Mesendoderm (in vitro differentiated cells): ENCODE measurements at regions not wholly inside any gene's neighbourhood (a gene's known extent, or its start where the extent isn't known, plus 50 kb on each side); places are given as distances from the start of the nearest gene placed in this dataset. TPM values are rescaled to one million over a fixed set of nuclear protein-coding genes. Genes with fewer than 3 reads are reported as not detected.
"Not testable (repeated sequence)": the region's sequence is repeated elsewhere in the genome, so short reads cannot be mapped to it uniquely, and the experiment has no call there.

Experiments
- DNase-seq: peaks from one replicate; pipeline ENCODE4 v3.0.0; 2013
- H2AK5ac ChIP-seq: 2 replicates; pipeline ENCODE4 v1.6.1; 2013; ENCODE audit warnings: low read length, inconsistent platforms
- H2BK120ac ChIP-seq: 2 replicates; pipeline ENCODE4 v1.6.1; 2013; ENCODE audit warnings: low read depth, mild to moderate bottlenecking, low read length, moderate library complexity, mixed read lengths
- H2BK15ac ChIP-seq: replicated peaks from 2 replicates; pipeline ENCODE4 v1.6.1; 2013; ENCODE audit warnings: low read depth, mild to moderate bottlenecking, moderate library complexity
- H2BK5ac ChIP-seq: 2 replicates; pipeline ENCODE4 v1.6.1; 2013; ENCODE audit warnings: low read length, inconsistent platforms
- H3K18ac ChIP-seq: 2 replicates; pipeline ENCODE4 v1.6.1; 2013; ENCODE audit warnings: mild to moderate bottlenecking, low read length, mixed read lengths
- H3K23ac ChIP-seq: one replicate; pipeline ENCODE4 v1.6.1; 2013; ENCODE audit warnings: low read length
- H3K27ac ChIP-seq: 2 replicates; pipeline ENCODE4 v1.5.1; 2013; ENCODE audit warnings: low read depth, mild to moderate bottlenecking, inconsistent platforms, low read length, moderate library complexity
- H3K27me3 ChIP-seq: 2 replicates; pipeline ENCODE4 v1.6.1; 2013; ENCODE audit warnings: low read length, control low read depth, mild to moderate bottlenecking, inconsistent platforms; ENCODE audit not compliant: insufficient read depth, poor library complexity
- H3K36me3 ChIP-seq: 2 replicates; pipeline ENCODE4 v1.6.1; 2013; ENCODE audit warnings: low read length, inconsistent platforms; ENCODE audit not compliant: control insufficient read depth, insufficient read depth
- H3K4ac ChIP-seq: one replicate; pipeline ENCODE4 v1.6.1; 2013; ENCODE audit warnings: low read depth, mild to moderate bottlenecking, low read length, moderate library complexity
- H3K4me1 ChIP-seq: 2 replicates; pipeline ENCODE4 v1.6.1; 2013; ENCODE audit warnings: low read depth, low read length, inconsistent platforms; ENCODE audit not compliant: control insufficient read depth
- H3K4me2 ChIP-seq: 2 replicates; pipeline ENCODE4 v1.6.1; 2013; ENCODE audit warnings: low read length
- H3K4me3 ChIP-seq: 2 replicates; pipeline ENCODE4 v1.5.1; 2013; ENCODE audit warnings: mild to moderate bottlenecking, low read length
- H3K56ac ChIP-seq: one replicate; pipeline ENCODE4 v1.6.1; 2013; ENCODE audit warnings: low read length
- H3K79me1 ChIP-seq: 2 replicates; pipeline ENCODE4 v1.6.1; 2013; ENCODE audit warnings: low read length, inconsistent platforms
- H3K79me2 ChIP-seq: 2 replicates; pipeline ENCODE4 v1.6.1; 2013; ENCODE audit warnings: mild to moderate bottlenecking, low read length; ENCODE audit not compliant: control insufficient read depth, insufficient read depth
- H3K9ac ChIP-seq: 2 replicates; pipeline ENCODE4 v1.6.1; 2013; ENCODE audit warnings: low read length, inconsistent platforms
- H4K5ac ChIP-seq: one replicate; pipeline ENCODE4 v1.6.1; 2013; ENCODE audit warnings: low read length
- H4K8ac ChIP-seq: one replicate; pipeline ENCODE4 v1.6.1; 2013; ENCODE audit warnings: low read depth, mild to moderate bottlenecking, control low read depth, low read length, moderate library complexity
- WGBS: extraction: QIAGEN DNeasy Blood & Tissue Kit; methylation state at CpG from one replicate; pipeline ENCODE4 v1.1.7; 2013; ENCODE audit warnings: low lambda C conversion rate, missing lambda C conversion rate; ENCODE audit not compliant: insufficient coverage; ENCODE audit errors: extremely low coverage; 5-methylcytosine and 5-hydroxymethylcytosine counted together
- small RNA-seq: library from polyadenylated mRNA; stranded (forward); fragments of <200 nt; extraction: miRNeasy Mini kit (QIAGEN cat#:217004); gene quantifications from one replicate; pipeline ENCODE3, GENCODE V24; 2013; ENCODE audit not compliant: insufficient read depth

DNA sequence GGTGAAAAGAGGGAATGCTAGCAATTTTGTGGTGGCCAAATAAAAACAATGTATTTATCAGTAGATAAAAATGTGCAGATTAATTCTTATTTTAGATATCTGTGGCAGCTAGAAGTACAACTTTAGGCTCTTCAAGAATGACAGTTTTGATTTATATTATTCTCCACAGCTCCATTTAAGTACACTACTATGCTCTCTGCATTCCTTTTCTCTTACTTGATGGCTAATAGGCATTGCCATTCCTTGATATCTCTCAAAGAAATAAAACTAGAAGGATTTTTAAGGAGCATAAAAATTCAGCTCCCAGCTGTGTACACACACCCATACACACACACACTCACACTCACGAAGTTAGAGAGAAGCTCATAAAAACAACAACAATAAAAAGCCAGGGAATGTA, 59.4 kb upstream of the H2AZ1 start:
- H3K36me3 ChIP-seq = no peaks in the 10 kb centered on the region

DNA sequence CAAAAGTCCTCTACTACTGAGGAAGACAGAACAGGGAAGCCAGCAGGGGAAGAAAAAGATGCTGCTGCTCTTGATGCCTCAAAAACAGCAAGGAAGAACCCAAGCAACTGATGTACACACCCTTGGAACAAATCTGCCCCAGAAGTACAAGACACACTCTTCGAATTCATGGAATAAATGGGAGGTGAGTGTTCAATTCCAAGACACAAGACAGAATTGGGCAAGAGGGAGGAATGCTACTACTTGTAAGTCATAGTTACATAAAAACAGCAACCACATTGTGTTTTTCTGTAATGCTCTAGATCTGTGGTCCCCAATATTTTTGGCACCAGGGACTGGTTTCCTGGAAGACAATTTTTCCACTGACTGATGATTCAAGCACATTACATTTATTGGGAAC, 58.0 kb upstream of the H2AZ1 start:
- H2BK120ac ChIP-seq = no peak overlapping the region
- no peaks in the 10 kb centered on the region for H3K79me1 ChIP-seq
- H3K36me3 ChIP-seq = no peaks in the 10 kb centered on the region
- H3K18ac ChIP-seq = no peak overlapping the region
- H3K27ac ChIP-seq = no peak overlapping the region
- no peak overlapping the region for H3K9ac ChIP-seq
- H3K4me2 ChIP-seq = no peak overlapping the region
- H4K5ac ChIP-seq = no peak overlapping the region
- no peaks in the 10 kb centered on the region for H3K4me1 ChIP-seq
- no peak overlapping the region for H2BK15ac ChIP-seq
- H3K23ac ChIP-seq = no peak overlapping the region
- no CpG with 5 or more reads among the region's 1 CpG for WGBS
- no peak overlapping the region for H2BK5ac ChIP-seq
- H2AK5ac ChIP-seq = no peak overlapping the region
- no peak for DNase-seq
- no peak overlapping the region for H3K4me3 ChIP-seq
- no peaks in the 10 kb centered on the region for H3K27me3 ChIP-seq
- H4K8ac ChIP-seq = no peak overlapping the region
- no peak overlapping the region for H3K56ac ChIP-seq
- no peak overlapping the region for H3K4ac ChIP-seq
- H3K79me2 ChIP-seq = no peaks in the 10 kb centered on the region

More for the DNA sequence above, 59.4 kb upstream of the H2AZ1 start:
- no peaks in the 10 kb centered on the region for H3K79me1 ChIP-seq
- no peak overlapping the region for H2BK120ac ChIP-seq
- no peak overlapping the region for H2AK5ac ChIP-seq
- H2BK15ac ChIP-seq = no peak overlapping the region
- no peak overlapping the region for H3K9ac ChIP-seq
- H4K5ac ChIP-seq = no peak overlapping the region
- H3K4ac ChIP-seq = no peak overlapping the region
- no peak overlapping the region for H3K18ac ChIP-seq
- H4K8ac ChIP-seq = no peak overlapping the region
- DNase-seq = no peak
- no peak overlapping the region for H3K27ac ChIP-seq
- no CpG with 5 or more reads among the region's 1 CpG for WGBS
- H2BK5ac ChIP-seq = no peak overlapping the region
- H3K4me2 ChIP-seq = no peak overlapping the region
- no peak overlapping the region for H3K56ac ChIP-seq
- H3K79me2 ChIP-seq = no peaks in the 10 kb centered on the region
- no peaks in the 10 kb centered on the region for H3K27me3 ChIP-seq
- no peak overlapping the region for H3K23ac ChIP-seq
- no peaks in the 10 kb centered on the region for H3K4me1 ChIP-seq
- no peak overlapping the region for H3K4me3 ChIP-seq

DNA sequence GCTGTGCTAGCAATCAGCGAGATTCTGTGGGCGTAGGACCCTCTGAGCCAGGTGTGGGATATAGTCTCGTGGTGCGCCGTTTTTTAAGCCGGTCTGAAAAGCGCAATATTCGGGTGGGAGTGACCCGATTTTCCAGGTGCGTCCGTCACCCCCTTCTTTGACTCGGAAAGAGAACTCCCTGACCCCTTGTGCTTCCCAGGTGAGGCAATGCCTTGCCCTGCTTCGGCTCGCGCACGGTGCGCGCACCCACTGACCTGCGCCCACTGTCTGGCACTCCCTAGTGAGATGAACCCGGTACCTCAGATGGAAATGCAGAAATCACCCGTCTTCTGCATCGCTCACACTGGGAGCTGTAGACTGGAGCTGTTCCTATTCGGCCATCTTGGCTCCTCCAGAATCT, 56.1 kb upstream of the H2AZ1 start:
- WGBS = no CpG with 5 or more reads among the region's 23 CpGs
- H3K79me2 ChIP-seq, H3K9ac ChIP-seq, H3K4me2 ChIP-seq, H3K4me3 ChIP-seq, H2AK5ac ChIP-seq, H2BK15ac ChIP-seq, DNase-seq, H4K5ac ChIP-seq, H3K4me1 ChIP-seq, H2BK5ac ChIP-seq, H3K4ac ChIP-seq, H3K23ac ChIP-seq, H2BK120ac ChIP-seq, H3K27ac ChIP-seq, H3K56ac ChIP-seq, H3K18ac ChIP-seq, H3K27me3 ChIP-seq, H4K8ac ChIP-seq, H3K79me1 ChIP-seq, H3K36me3 ChIP-seq: not testable (repeated sequence)

Small RNA genes lying in the stretch of these regions (small RNA-seq; reads per million reads assigned to genes)
- gene DYNLL1P6 = not detected
